H1 (cell line): ENCODE measurements at regions not wholly inside any gene's neighbourhood (a gene's known extent, or its start where the extent isn't known, plus 50 kb on each side); places are given as distances from the start of the nearest gene placed in this dataset.

Source experiments
- CTCF ChIA-PET: fragments of 300-600 bp; sonication (Branson Sonifier 250); formaldehyde crosslinking; loops from one replicate; lab custom pipeline; 2021; ENCODE audit not compliant: partially characterized antibody; lab: Charles Lee
- POLR2A ChIA-PET: fragments of 300-600 bp; sonication (Branson Sonifier 250); formaldehyde crosslinking; loops from one replicate; lab custom pipeline; 2021; ENCODE audit warnings: inconsistent platforms; ENCODE audit not compliant: partially characterized antibody; lab: Charles Lee
- DNase-seq, 2 experiments: peaks; one replicate each; pipeline versions ENCODE4 v3.0.0 to v3.0.0-alpha.2; 2010 to 2022; ENCODE audit warnings: low spot score in 2 of 2, low read depth in 1 of 2, mixed read lengths in 1 of 2
- FAIRE-seq: peaks from 2 replicates; lab custom pipeline; 2011; peaks lifted over from hg19 to GRCh38; lab: Jason Lieb, UNC
- H2AFZ ChIP-seq: 2 replicates; pipeline ENCODE4 v1.8.1; 2012; ENCODE audit warnings: low read length, inconsistent platforms
- H2AK5ac ChIP-seq: 2 replicates; pipeline ENCODE4 v1.6.1; 2013; ENCODE audit warnings: low read depth, low read length
- H2BK120ac ChIP-seq: replicated peaks from 2 replicates; pipeline ENCODE3; 2013; ENCODE audit warnings: low read depth, low read length, inconsistent platforms
- H2BK12ac ChIP-seq: 2 replicates; pipeline ENCODE4 v1.6.1; 2013; ENCODE audit warnings: low read depth, low read length
- H2BK15ac ChIP-seq: 2 replicates; pipeline ENCODE4 v1.6.1; 2013; ENCODE audit warnings: low read length
- H2BK20ac ChIP-seq: 2 replicates; pipeline ENCODE4 v1.6.1; 2013; ENCODE audit warnings: low read length
- H2BK5ac ChIP-seq: 2 replicates; pipeline ENCODE4 v1.6.1; 2013; ENCODE audit warnings: low read depth, low read length
- H3K14ac ChIP-seq: 2 replicates; pipeline ENCODE4 v1.6.1; 2013; ENCODE audit warnings: inconsistent platforms; ENCODE audit not compliant: insufficient read length
- H3K18ac ChIP-seq: 2 replicates; pipeline ENCODE4 v1.6.1; 2013; ENCODE audit warnings: low read length; ENCODE audit errors: extremely low read depth
- H3K23ac ChIP-seq: 2 replicates; pipeline ENCODE4 v1.6.1; 2013; ENCODE audit warnings: inconsistent platforms; ENCODE audit not compliant: insufficient read length
- H3K23me2 ChIP-seq: 2 replicates; pipeline ENCODE4 v1.6.1; 2013; ENCODE audit warnings: low read depth, low read length
- H3K27ac ChIP-seq: 2 replicates; pipeline ENCODE4 v1.6.1; 2011; ENCODE audit warnings: low read depth, low read length, inconsistent platforms
- H3K27me3 ChIP-seq, 4 experiments: replicated peaks in 1 of 4; 1 replicate in 1 of 4; 2 replicates in 3 of 4; pipeline versions ENCODE4 v1.6.1 to v1.8.1; 2011 to 2013; ENCODE audit warnings: low read length in 3 of 4, mild to moderate bottlenecking in 3 of 4, inconsistent platforms in 2 of 4, mixed read lengths in 2 of 4, moderate library complexity in 1 of 4; ENCODE audit not compliant: control insufficient read depth in 3 of 4, insufficient read depth in 3 of 4; ENCODE audit errors: extremely low read depth in 1 of 4
- H3K36me3 ChIP-seq, 4 experiments: 2 replicates each; pipeline versions ENCODE4 v1.6.1 to v1.8.1; 2011 to 2013; ENCODE audit warnings: mild to moderate bottlenecking in 4 of 4, low read length in 3 of 4, moderate library complexity in 2 of 4, control low read depth in 1 of 4, inconsistent platforms in 1 of 4; ENCODE audit not compliant: insufficient read depth in 4 of 4, control insufficient read depth in 2 of 4
- H3K4ac ChIP-seq: replicated peaks from 2 replicates; pipeline ENCODE3; 2013; ENCODE audit warnings: low read length, low read depth, mixed read lengths, inconsistent platforms; ENCODE audit not compliant: insufficient read length
- H3K4me1 ChIP-seq, 4 experiments: replicated peaks in 1 of 4; 1 replicate in 1 of 4; 2 replicates in 3 of 4; pipeline versions ENCODE4 v1.6.1 to v1.8.1; 2011 to 2013; ENCODE audit warnings: low read length in 3 of 4, inconsistent platforms in 2 of 4, mixed read lengths in 1 of 4; ENCODE audit not compliant: insufficient read depth in 4 of 4, control insufficient read depth in 3 of 4
- H3K4me2 ChIP-seq, 2 experiments: 2 replicates each; pipeline versions ENCODE4 v1.6.1 to v1.8.1; 2011 to 2013; ENCODE audit warnings: low read depth in 2 of 2, low read length in 2 of 2, control low read depth in 1 of 2, inconsistent platforms in 1 of 2, mild to moderate bottlenecking in 1 of 2; ENCODE audit not compliant: insufficient read depth in 1 of 2
- H3K4me3 ChIP-seq, 4 experiments: fragments of 200-600, 300-600 bp in 1 of 4; sonication (generic), shearing (Covaris generic), sonication (Bioruptor Twin) in 1 of 4; 2 replicates each; pipeline versions ENCODE4 v1.5.1 to v1.8.1; 2011 to 2016; ENCODE audit warnings: low read length in 4 of 4, low read depth in 3 of 4, control low read depth in 2 of 4, inconsistent platforms in 2 of 4, mild to moderate bottlenecking in 2 of 4, mixed read lengths in 1 of 4, moderate library complexity in 1 of 4; ENCODE audit not compliant: insufficient read depth in 2 of 4; ENCODE audit errors: extremely low read depth in 1 of 4
- H3K56ac ChIP-seq: replicated peaks from 2 replicates; pipeline ENCODE3; 2013; ENCODE audit warnings: low read depth, mild to moderate bottlenecking, mixed read lengths, low read length, inconsistent platforms; ENCODE audit not compliant: insufficient read length
- H3K79me1 ChIP-seq: 2 replicates; pipeline ENCODE4 v1.6.1; 2013; ENCODE audit warnings: low read depth, low read length, control low read depth
- H3K79me2 ChIP-seq, 2 experiments: 2 replicates each; pipeline versions ENCODE4 v1.6.1 to v1.8.1; 2012 to 2013; ENCODE audit warnings: low read length in 2 of 2, mild to moderate bottlenecking in 2 of 2, inconsistent platforms in 1 of 2; ENCODE audit not compliant: insufficient read depth in 2 of 2, control insufficient read depth in 1 of 2
- H3K9ac ChIP-seq, 4 experiments: replicated peaks in 1 of 4; 1 replicate in 1 of 4; 2 replicates in 3 of 4; pipeline versions ENCODE4 v1.6.1 to v1.8.1; 2011 to 2013; ENCODE audit warnings: low read depth in 3 of 4, low read length in 3 of 4, control low read depth in 2 of 4, mild to moderate bottlenecking in 2 of 4, moderate library complexity in 2 of 4, inconsistent platforms in 1 of 4; ENCODE audit errors: extremely low read depth in 1 of 4
- H3K9me3 ChIP-seq, 2 experiments: 2 replicates each; pipeline versions ENCODE4 v1.6.1 to v1.8.1; 2012 to 2013; ENCODE audit warnings: mild to moderate bottlenecking in 2 of 2, moderate library complexity in 2 of 2, control low read depth in 1 of 2, inconsistent platforms in 1 of 2, low read depth in 1 of 2, low read length in 1 of 2, mixed read lengths in 1 of 2; ENCODE audit not compliant: insufficient read depth in 2 of 2
- H4K20me1 ChIP-seq, 2 experiments: replicated peaks in 1 of 2; 2 replicates each; pipeline versions ENCODE3 to v1.8.1; 2011 to 2013; ENCODE audit warnings: inconsistent platforms in 2 of 2, low read length in 2 of 2, mild to moderate bottlenecking in 1 of 2; ENCODE audit not compliant: insufficient read depth in 2 of 2, control insufficient read depth in 1 of 2
- H4K5ac ChIP-seq: 2 replicates; pipeline ENCODE4 v1.6.1; 2013; ENCODE audit warnings: low read length, low read depth, mixed read lengths, inconsistent platforms; ENCODE audit not compliant: insufficient read length
- H4K8ac ChIP-seq: 2 replicates; pipeline ENCODE4 v1.8.0; 2013; ENCODE audit warnings: mild to moderate bottlenecking, moderate library complexity, low read length, inconsistent platforms; ENCODE audit not compliant: insufficient read depth; ENCODE audit errors: extremely low read depth
- H4K91ac ChIP-seq: replicated peaks from 2 replicates; pipeline ENCODE3; 2013; ENCODE audit warnings: low read length, mixed read lengths, inconsistent platforms; ENCODE audit not compliant: insufficient read length
- BRCA1 ChIP-seq: IDR thresholded peaks from 2 replicates; pipeline ENCODE4 v1.6.1; 2012; ENCODE audit warnings: low read depth, low read length, improper control_type of control experiment
- CEBPB ChIP-seq: IDR thresholded peaks from 2 replicates; pipeline ENCODE4 v1.6.1; 2012; ENCODE audit warnings: low read depth, low read length
- GABPA ChIP-seq: IDR thresholded peaks from 2 replicates; pipeline ENCODE4 v1.6.1; 2011; ENCODE audit warnings: mild to moderate bottlenecking, low read length, moderate library complexity, borderline replicate concordance; ENCODE audit not compliant: insufficient read depth
- GTF2F1 ChIP-seq: IDR thresholded peaks from 2 replicates; pipeline ENCODE4 v1.6.1; 2012; ENCODE audit warnings: low read depth, low read length, improper control_type of control experiment, borderline replicate concordance
- KDM4A ChIP-seq: IDR thresholded peaks from one replicate; pipeline ENCODE4 v1.7.1; 2012; ENCODE audit warnings: low read depth, mild to moderate bottlenecking, moderate library complexity, low read length, inconsistent platforms; ENCODE audit not compliant: severe bottlenecking
- SIX5 ChIP-seq: IDR thresholded peaks from 2 replicates; pipeline ENCODE4 v1.6.1; 2011; ENCODE audit warnings: mild to moderate bottlenecking, low read depth, low read length
- TAF1 ChIP-seq: IDR thresholded peaks from 2 replicates; pipeline ENCODE4 v1.6.1; 2011; ENCODE audit warnings: mild to moderate bottlenecking, low read depth, low read length
- TCF12 ChIP-seq: IDR thresholded peaks from 2 replicates; pipeline ENCODE4 v1.6.1; 2011; ENCODE audit warnings: low read depth, mild to moderate bottlenecking, low read length
- YY1 ChIP-seq: IDR thresholded peaks from 2 replicates; pipeline ENCODE4 v1.6.1; 2011; ENCODE audit warnings: low read depth, mild to moderate bottlenecking, low read length
- WGBS, 2 experiments: shearing (Covaris generic) in 1 of 2; methylation state at CpG; one replicate each; pipeline versions ENCODE4 v1.1.6 to v1.1.7; 2013 to 2015; ENCODE audit warnings: low lambda C conversion rate in 2 of 2, mixed read lengths in 2 of 2, inconsistent platforms in 1 of 2, low coverage in 1 of 2, missing lambda C conversion rate in 1 of 2; ENCODE audit not compliant: insufficient replicate concordance in 2 of 2, insufficient coverage in 1 of 2, insufficient read length in 1 of 2; ENCODE audit errors: extremely low coverage in 1 of 2, missing lambda C conversion rate in 1 of 2; 5-methylcytosine and 5-hydroxymethylcytosine counted together
- TF ChIP-seq, protein P1 (sequence below): IDR thresholded peaks from 2 replicates; pipeline ENCODE4 v1.6.1; 2012; ENCODE audit warnings: low read length, inconsistent platforms

DNA sequence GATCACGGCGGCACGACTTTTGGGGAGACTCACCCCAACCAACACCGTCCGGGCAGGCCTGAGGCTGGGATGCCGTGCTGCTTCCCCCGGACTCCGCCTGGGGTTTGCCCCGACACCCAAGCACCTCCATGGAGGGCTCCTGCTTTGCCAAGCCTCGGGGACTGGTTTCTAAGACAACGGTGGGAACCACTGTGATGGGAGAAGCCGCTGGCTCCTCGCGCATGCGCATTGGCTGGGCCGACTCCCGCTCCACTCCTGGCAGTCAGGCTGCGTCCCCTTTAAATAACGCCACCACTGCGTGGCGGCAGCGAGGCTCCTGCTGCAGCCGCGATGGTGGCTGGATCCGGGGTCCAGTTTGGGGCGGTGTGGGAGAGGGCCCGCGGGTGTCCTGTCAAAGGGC, 201.0 kb downstream of the ZNF716 start:
- Histone ChIP-seq H2BK5ac (no peak overlapping the region), H3K4ac (no peak overlapping the region), H2BK20ac (no peak overlapping the region), H3K23ac (no peak overlapping the region), H4K20me1 (no peaks in the 10 kb centered on the region), H4K5ac (no peak overlapping the region), H3K56ac (no peak overlapping the region), H3K36me3 (peaks cover 0 to 2% (median 0%) of the 10 kb centered on the region in 4 experiments; a peak in 1 of 8 replicates), H3K9ac (no peak overlapping the region), H2BK120ac (no peak overlapping the region), H3K4me3 (no peak overlapping the region), H3K9me3 (peaks cover 59 to 99% of the 10 kb centered on the region in 2 experiments), H3K79me2 (no peaks in the 10 kb centered on the region), H3K79me1 (no peaks in the 10 kb centered on the region), H4K91ac (no peak overlapping the region), H3K27ac (no peak overlapping the region), H2BK12ac (no peak overlapping the region), H2AK5ac (no peak overlapping the region), H3K23me2 (no peaks in the 10 kb centered on the region), H4K8ac (no peak overlapping the region), H3K27me3 (no peaks in the 10 kb centered on the region), H2AFZ (no peak overlapping the region), H3K4me2 (no peak overlapping the region), H3K4me1 (no peaks in the 10 kb centered on the region), H3K18ac (no peak overlapping the region), H3K14ac (no peak overlapping the region), H2BK15ac (no peak overlapping the region)
- DNase-seq (no peak), FAIRE-seq (no peak)
- CTCF ChIA-PET = no interaction called here
- WGBS, 2 experiments = 93% methylated on average over 11 of the region's 28 CpGs; no CpG with 5 or more reads in 1 of the 2 experiments
- no peak for TF ChIP-seq TAF1
- TF ChIP-seq CEBPB = no peak
- no peak for TF ChIP-seq YY1
- TF ChIP-seq, protein P1, sequence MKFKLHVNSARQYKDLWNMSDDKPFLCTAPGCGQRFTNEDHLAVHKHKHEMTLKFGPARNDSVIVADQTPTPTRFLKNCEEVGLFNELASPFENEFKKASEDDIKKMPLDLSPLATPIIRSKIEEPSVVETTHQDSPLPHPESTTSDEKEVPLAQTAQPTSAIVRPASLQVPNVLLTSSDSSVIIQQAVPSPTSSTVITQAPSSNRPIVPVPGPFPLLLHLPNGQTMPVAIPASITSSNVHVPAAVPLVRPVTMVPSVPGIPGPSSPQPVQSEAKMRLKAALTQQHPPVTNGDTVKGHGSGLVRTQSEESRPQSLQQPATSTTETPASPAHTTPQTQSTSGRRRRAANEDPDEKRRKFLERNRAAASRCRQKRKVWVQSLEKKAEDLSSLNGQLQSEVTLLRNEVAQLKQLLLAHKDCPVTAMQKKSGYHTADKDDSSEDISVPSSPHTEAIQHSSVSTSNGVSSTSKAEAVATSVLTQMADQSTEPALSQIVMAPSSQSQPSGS = no peak
- TF ChIP-seq BRCA1 = no peak
- TF ChIP-seq GABPA = no peak
- TF ChIP-seq SIX5 = no peak
- no peak for TF ChIP-seq KDM4A
- TF ChIP-seq TCF12 = no peak
- TF ChIP-seq GTF2F1 = no peak
- POLR2A ChIA-PET = no interaction called here
